ENCODE measurements at regions not wholly inside any gene's neighbourhood (a gene's known extent, or its start where the extent isn't known, plus 50 kb on each side); places are given as distances from the start of the nearest gene placed in this dataset.

DNA sequence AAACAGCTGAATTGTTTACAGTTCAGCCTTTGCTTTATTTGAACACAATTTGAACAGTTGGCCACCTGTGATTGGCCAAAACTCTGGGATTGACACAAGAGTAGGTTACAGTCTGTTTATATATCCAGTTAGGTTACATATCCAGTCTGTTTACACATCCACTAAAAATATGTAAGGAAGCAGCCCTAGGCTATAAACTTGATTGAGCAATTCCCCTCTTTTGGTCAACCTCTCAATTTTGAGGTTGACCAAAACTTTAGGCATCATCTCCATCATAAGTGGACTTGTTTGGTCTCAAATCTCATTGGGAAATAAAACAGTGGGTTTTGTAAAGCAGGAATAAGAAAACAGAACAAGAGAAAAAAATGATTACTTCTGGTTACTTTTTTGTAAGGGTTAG is 190.8 kb downstream of the SPATA18 start:
- TF ChIP-seq, protein P1, sequence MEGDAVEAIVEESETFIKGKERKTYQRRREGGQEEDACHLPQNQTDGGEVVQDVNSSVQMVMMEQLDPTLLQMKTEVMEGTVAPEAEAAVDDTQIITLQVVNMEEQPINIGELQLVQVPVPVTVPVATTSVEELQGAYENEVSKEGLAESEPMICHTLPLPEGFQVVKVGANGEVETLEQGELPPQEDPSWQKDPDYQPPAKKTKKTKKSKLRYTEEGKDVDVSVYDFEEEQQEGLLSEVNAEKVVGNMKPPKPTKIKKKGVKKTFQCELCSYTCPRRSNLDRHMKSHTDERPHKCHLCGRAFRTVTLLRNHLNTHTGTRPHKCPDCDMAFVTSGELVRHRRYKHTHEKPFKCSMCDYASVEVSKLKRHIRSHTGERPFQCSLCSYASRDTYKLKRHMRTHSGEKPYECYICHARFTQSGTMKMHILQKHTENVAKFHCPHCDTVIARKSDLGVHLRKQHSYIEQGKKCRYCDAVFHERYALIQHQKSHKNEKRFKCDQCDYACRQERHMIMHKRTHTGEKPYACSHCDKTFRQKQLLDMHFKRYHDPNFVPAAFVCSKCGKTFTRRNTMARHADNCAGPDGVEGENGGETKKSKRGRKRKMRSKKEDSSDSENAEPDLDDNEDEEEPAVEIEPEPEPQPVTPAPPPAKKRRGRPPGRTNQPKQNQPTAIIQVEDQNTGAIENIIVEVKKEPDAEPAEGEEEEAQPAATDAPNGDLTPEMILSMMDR (IDR thresholded peaks at IDR 0.05; ENCODE audit: low read length) = no peak
- TF ChIP-seq EZH2 (optimal IDR thresholded peaks at IDR 0.05; ENCODE audit: low read depth, low read length) (no peak), EZH2phosphoT487 (IDR thresholded peaks at IDR 0.05; ENCODE audit: low read length) (no peak)
